ENCODE measurements at regions not wholly inside any gene's neighbourhood (a gene's known extent, or its start where the extent isn't known, plus 50 kb on each side); places are given as distances from the start of the nearest gene placed in this dataset.
A peak's percentile ranks its signal among the peaks of the same experiment; 100 is the strongest.

GRCh38 chr21:28538987-28539622 lies 453.6 kb downstream of the LTN1 start:
- Mint-ChIP-seq H3K9me3 (ENCODE audit: unreplicated experiment) (no peaks in the 10 kb centered on the region), H3K4me3 (ENCODE audit: unreplicated experiment) (no peak overlapping the region), H3K4me1 (ENCODE audit: insufficient read depth, unreplicated experiment) (peaks cover 26% of the 10 kb centered on the region), H3K27ac (ENCODE audit: low read depth, unreplicated experiment) (peak overlapping the region; percentile 65), H3K36me3 (ENCODE audit: insufficient read depth, unreplicated experiment) (no peaks in the 10 kb centered on the region), H3K27me3 (ENCODE audit: insufficient read depth, unreplicated experiment) (no peaks in the 10 kb centered on the region)
- no TSS peak for BruUV-seq (replicated peaks)
- intact Hi-C loops (cut with micrococcal nuclease) = no loop called here
- TF ChIP-seq CTCF (IDR thresholded peaks at IDR 0.05; ENCODE audit: unreplicated experiment) = no peak
- ChIA-PET POLR2A (no interaction called here), CTCF (no interaction called here)
- DNase-seq (ENCODE audit: unreplicated experiment) = peak; percentile 37

- Mint-ChIP-seq H3K27me3 (ENCODE audit: insufficient read depth, unreplicated experiment) (no peaks in the 10 kb centered on the region), H3K27ac (ENCODE audit: low read depth, unreplicated experiment) (no peak overlapping the region), H3K36me3 (ENCODE audit: insufficient read depth, unreplicated experiment) (no peaks in the 10 kb centered on the region), H3K4me3 (ENCODE audit: unreplicated experiment) (no peak overlapping the region), H3K4me1 (ENCODE audit: insufficient read depth, unreplicated experiment) (peaks cover 26% of the 10 kb centered on the region), H3K9me3 (ENCODE audit: unreplicated experiment) (no peaks in the 10 kb centered on the region)
- intact Hi-C loops (cut with micrococcal nuclease) = no loop called here
- CTCF ChIA-PET = interaction anchor here (0.6 to 1.1 kb wide), 3 partner anchors 31 to 815 kb away, joined by 4 to 5 read pairs (median 5); no protein-coding TSS in a partner anchor
- DNase-seq (ENCODE audit: unreplicated experiment) = peak; percentile 31
- BruUV-seq (replicated peaks) = no TSS peak
- TF ChIP-seq CTCF (IDR thresholded peaks at IDR 0.05; ENCODE audit: unreplicated experiment) = no peak
- POLR2A ChIA-PET = interaction anchor here (1.0 kb wide), 1 partner anchor 9 kb away, joined by 3 read pairs; no protein-coding TSS in a partner anchor
These were observed 455.2 kb downstream of the LTN1 start for GRCh38 chr21:28537371-28538079.

- CTCF ChIA-PET = no interaction called here
- POLR2A ChIA-PET = interaction anchor here (1.4 kb wide), 1 partner anchor 8 kb away, joined by 3 read pairs; no protein-coding TSS in a partner anchor
- Mint-ChIP-seq H3K27me3 (ENCODE audit: insufficient read depth, unreplicated experiment) (no peaks in the 10 kb centered on the region), H3K36me3 (ENCODE audit: insufficient read depth, unreplicated experiment) (no peaks in the 10 kb centered on the region), H3K4me1 (ENCODE audit: insufficient read depth, unreplicated experiment) (peaks cover 4% of the 10 kb centered on the region), H3K9me3 (ENCODE audit: unreplicated experiment) (no peaks in the 10 kb centered on the region), H3K27ac (ENCODE audit: low read depth, unreplicated experiment) (no peak overlapping the region), H3K4me3 (ENCODE audit: unreplicated experiment) (no peak overlapping the region)
- no peak for TF ChIP-seq CTCF (IDR thresholded peaks at IDR 0.05; ENCODE audit: unreplicated experiment)
- BruUV-seq (replicated peaks) = no TSS peak
- intact Hi-C loops (cut with micrococcal nuclease) = no loop called here
- no peak for DNase-seq (ENCODE audit: unreplicated experiment)
These were observed 460.2 kb downstream of the LTN1 start for GRCh38 chr21:28532446-28532845.

- H3K36me3 Mint-ChIP-seq (ENCODE audit: insufficient read depth, unreplicated experiment) = no peaks in the 10 kb centered on the region
- no peaks in the 10 kb centered on the region for H3K27me3 Mint-ChIP-seq (ENCODE audit: insufficient read depth, unreplicated experiment)
- no peak overlapping the region for H3K4me3 Mint-ChIP-seq (ENCODE audit: unreplicated experiment)
- DNase-seq (ENCODE audit: unreplicated experiment) = no peak
- POLR2A ChIA-PET = no interaction called here
- CTCF ChIA-PET = no interaction called here
- peaks cover 6% of the 10 kb centered on the region for H3K4me1 Mint-ChIP-seq (ENCODE audit: insufficient read depth, unreplicated experiment)
- no peaks in the 10 kb centered on the region for H3K9me3 Mint-ChIP-seq (ENCODE audit: unreplicated experiment)
- no peak for TF ChIP-seq CTCF (IDR thresholded peaks at IDR 0.05; ENCODE audit: unreplicated experiment)
- no TSS peak for BruUV-seq (replicated peaks)
- intact Hi-C loops (cut with micrococcal nuclease) = no loop called here
- H3K27ac Mint-ChIP-seq (ENCODE audit: low read depth, unreplicated experiment) = no peak overlapping the region
These were observed 469.3 kb downstream of the LTN1 start for GRCh38 chr21:28523367-28523766.

Data from MCF 10A (cell line).